ENCODE measurements at regions not wholly inside any gene's neighbourhood (a gene's known extent, or its start where the extent isn't known, plus 50 kb on each side); places are given as distances from the start of the nearest gene placed in this dataset.

DNA sequence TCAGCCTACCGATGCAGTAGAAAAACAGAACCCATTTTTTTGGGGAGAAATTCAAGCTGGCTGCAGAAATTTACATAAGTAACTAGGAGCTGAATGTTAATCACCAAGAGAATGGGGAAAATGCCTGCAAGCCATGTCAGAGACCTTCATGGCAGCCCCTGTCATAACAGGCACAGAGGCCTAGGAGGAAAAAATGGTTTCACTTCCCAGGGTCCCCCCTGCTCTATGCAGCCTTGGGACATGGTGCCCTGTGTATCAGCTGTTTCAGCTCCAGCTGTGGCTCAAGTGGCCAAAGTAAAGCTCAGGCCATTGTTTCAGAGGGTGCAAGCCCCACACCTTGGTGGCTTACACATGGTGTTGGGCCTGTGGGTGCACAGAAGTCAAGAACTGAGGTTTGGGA is 842.5 kb downstream of the FLRT2 start:
- no peak for TF ChIP-seq EZH2 (IDR thresholded peaks at IDR 0.05; ENCODE audit: borderline replicate concordance, low read depth, low read length, severe bottlenecking)
- TF ChIP-seq, protein P1, sequence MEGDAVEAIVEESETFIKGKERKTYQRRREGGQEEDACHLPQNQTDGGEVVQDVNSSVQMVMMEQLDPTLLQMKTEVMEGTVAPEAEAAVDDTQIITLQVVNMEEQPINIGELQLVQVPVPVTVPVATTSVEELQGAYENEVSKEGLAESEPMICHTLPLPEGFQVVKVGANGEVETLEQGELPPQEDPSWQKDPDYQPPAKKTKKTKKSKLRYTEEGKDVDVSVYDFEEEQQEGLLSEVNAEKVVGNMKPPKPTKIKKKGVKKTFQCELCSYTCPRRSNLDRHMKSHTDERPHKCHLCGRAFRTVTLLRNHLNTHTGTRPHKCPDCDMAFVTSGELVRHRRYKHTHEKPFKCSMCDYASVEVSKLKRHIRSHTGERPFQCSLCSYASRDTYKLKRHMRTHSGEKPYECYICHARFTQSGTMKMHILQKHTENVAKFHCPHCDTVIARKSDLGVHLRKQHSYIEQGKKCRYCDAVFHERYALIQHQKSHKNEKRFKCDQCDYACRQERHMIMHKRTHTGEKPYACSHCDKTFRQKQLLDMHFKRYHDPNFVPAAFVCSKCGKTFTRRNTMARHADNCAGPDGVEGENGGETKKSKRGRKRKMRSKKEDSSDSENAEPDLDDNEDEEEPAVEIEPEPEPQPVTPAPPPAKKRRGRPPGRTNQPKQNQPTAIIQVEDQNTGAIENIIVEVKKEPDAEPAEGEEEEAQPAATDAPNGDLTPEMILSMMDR (IDR thresholded peaks at IDR 0.05; ENCODE audit: borderline replicate concordance, extremely low read depth, low read length, poor library complexity, severe bottlenecking) = no peak
